ENCODE measurements at regions not wholly inside any gene's neighbourhood (a gene's known extent, or its start where the extent isn't known, plus 50 kb on each side); places are given as distances from the start of the nearest gene placed in this dataset.

GRCh38 chr10:9227679-9228365, 1173.3 kb downstream of the GATA3 start:
- H3K27ac Mint-ChIP-seq (ENCODE audit: unreplicated experiment) = no peak overlapping the region
- Histone ChIP-seq H3K27me3 (ENCODE audit: insufficient read depth, low read length) (no peaks in the 10 kb centered on the region), H3K4me2 (ENCODE audit: low read length) (no peak overlapping the region), H3K4me3 (ENCODE audit: insufficient read depth, low read depth, low read length) (no peak overlapping the region), H3K4me1 (ENCODE audit: insufficient read depth, low read length) (no peaks in the 10 kb centered on the region), H3K36me3 (ENCODE audit: insufficient read depth, low read length) (no peaks in the 10 kb centered on the region), H3K79me2 (ENCODE audit: insufficient read depth, low read length) (no peaks in the 10 kb centered on the region), H3K9me3 (ENCODE audit: insufficient read depth, low read depth, low read length) (no peaks in the 10 kb centered on the region), H4K20me1 (ENCODE audit: insufficient read depth, low read length) (no peaks in the 10 kb centered on the region), H2AFZ (ENCODE audit: low read depth, low read length) (no peak overlapping the region), H3K27ac (ENCODE audit: low read depth, low read length) (no peak overlapping the region), H3K9ac (ENCODE audit: low read length) (no peak overlapping the region)
- H3K27me3 Mint-ChIP-seq (ENCODE audit: low read depth, unreplicated experiment) = peaks cover 2% of the 10 kb centered on the region
- H3K4me3 Mint-ChIP-seq (ENCODE audit: unreplicated experiment) = no peak overlapping the region
- no peaks in the 10 kb centered on the region for H3K9me3 Mint-ChIP-seq (ENCODE audit: unreplicated experiment)
- FAIRE-seq (no peak), DNase-seq (ENCODE audit: low read depth) (no peak)
- H3K36me3 Mint-ChIP-seq (ENCODE audit: low read depth, unreplicated experiment) = no peaks in the 10 kb centered on the region
- peaks cover 9% of the 10 kb centered on the region for H3K4me1 Mint-ChIP-seq (ENCODE audit: low read depth, unreplicated experiment)
- no peak for TF ChIP-seq EZH2 (IDR thresholded peaks at IDR 0.05; ENCODE audit: insufficient read depth, low read length)
- no peak for TF ChIP-seq CTCF (IDR thresholded peaks at IDR 0.05; ENCODE audit: insufficient read depth, low read depth, low read length)

- Histone ChIP-seq H3K27ac (ENCODE audit: low read depth, low read length) (no peak overlapping the region), H3K4me2 (ENCODE audit: low read length) (no peak overlapping the region), H3K9me3 (ENCODE audit: insufficient read depth, low read depth, low read length) (no peaks in the 10 kb centered on the region), H3K27me3 (ENCODE audit: insufficient read depth, low read length) (no peaks in the 10 kb centered on the region), H3K4me1 (ENCODE audit: insufficient read depth, low read length) (no peaks in the 10 kb centered on the region), H3K4me3 (ENCODE audit: insufficient read depth, low read depth, low read length) (no peak overlapping the region), H3K9ac (ENCODE audit: low read length) (no peak overlapping the region), H4K20me1 (ENCODE audit: insufficient read depth, low read length) (no peaks in the 10 kb centered on the region), H3K36me3 (ENCODE audit: insufficient read depth, low read length) (no peaks in the 10 kb centered on the region), H2AFZ (ENCODE audit: low read depth, low read length) (no peak overlapping the region), H3K79me2 (ENCODE audit: insufficient read depth, low read length) (no peaks in the 10 kb centered on the region)
- peaks cover 2% of the 10 kb centered on the region for H3K27me3 Mint-ChIP-seq (ENCODE audit: low read depth, unreplicated experiment)
- peak; percentile 46 for DNase-seq (ENCODE audit: low read depth)
- no peaks in the 10 kb centered on the region for H3K9me3 Mint-ChIP-seq (ENCODE audit: unreplicated experiment)
- TF ChIP-seq CTCF (IDR thresholded peaks at IDR 0.05; ENCODE audit: insufficient read depth, low read depth, low read length) = no peak
- no peak for TF ChIP-seq EZH2 (IDR thresholded peaks at IDR 0.05; ENCODE audit: insufficient read depth, low read length)
- peak; percentile 34 for FAIRE-seq
- H3K4me3 Mint-ChIP-seq (ENCODE audit: unreplicated experiment) = no peak overlapping the region
- H3K27ac Mint-ChIP-seq (ENCODE audit: unreplicated experiment) = no peak overlapping the region
- H3K4me1 Mint-ChIP-seq (ENCODE audit: low read depth, unreplicated experiment) = peaks cover 5% of the 10 kb centered on the region
- H3K36me3 Mint-ChIP-seq (ENCODE audit: low read depth, unreplicated experiment) = no peaks in the 10 kb centered on the region
Observed at GRCh38 chr10:9228771-9229170, 1174.3 kb downstream of the GATA3 start.

GRCh38 chr10:9229702-9230244, 1175.3 kb downstream of the GATA3 start:
- no peaks in the 10 kb centered on the region for H3K9me3 Mint-ChIP-seq (ENCODE audit: unreplicated experiment)

More at GRCh38 chr10:9229702-9230244, 1175.3 kb downstream of the GATA3 start:
- Histone ChIP-seq H2AFZ (ENCODE audit: low read depth, low read length) (no peak overlapping the region), H3K79me2 (ENCODE audit: insufficient read depth, low read length) (no peaks in the 10 kb centered on the region), H3K9ac (ENCODE audit: low read length) (no peak overlapping the region), H3K27ac (ENCODE audit: low read depth, low read length) (no peak overlapping the region), H3K4me3 (ENCODE audit: insufficient read depth, low read depth, low read length) (no peak overlapping the region), H3K4me2 (ENCODE audit: low read length) (no peak overlapping the region), H3K4me1 (ENCODE audit: insufficient read depth, low read length) (no peaks in the 10 kb centered on the region), H3K9me3 (ENCODE audit: insufficient read depth, low read depth, low read length) (no peaks in the 10 kb centered on the region), H3K27me3 (ENCODE audit: insufficient read depth, low read length) (no peaks in the 10 kb centered on the region), H3K36me3 (ENCODE audit: insufficient read depth, low read length) (no peaks in the 10 kb centered on the region), H4K20me1 (ENCODE audit: insufficient read depth, low read length) (no peaks in the 10 kb centered on the region)
- FAIRE-seq = no peak
- Mint-ChIP-seq H3K27ac (ENCODE audit: unreplicated experiment) (no peak overlapping the region), H3K36me3 (ENCODE audit: low read depth, unreplicated experiment) (no peaks in the 10 kb centered on the region), H3K27me3 (ENCODE audit: low read depth, unreplicated experiment) (peaks cover 2% of the 10 kb centered on the region), H3K4me1 (ENCODE audit: low read depth, unreplicated experiment) (peaks cover 5% of the 10 kb centered on the region), H3K4me3 (ENCODE audit: unreplicated experiment) (no peak overlapping the region)
- TF ChIP-seq EZH2 (IDR thresholded peaks at IDR 0.05; ENCODE audit: insufficient read depth, low read length) (no peak), CTCF (IDR thresholded peaks at IDR 0.05; ENCODE audit: insufficient read depth, low read depth, low read length) (no peak)
- no peak for DNase-seq (ENCODE audit: low read depth)
